ENCODE measurements at regions not wholly inside any gene's neighbourhood (a gene's known extent, or its start where the extent isn't known, plus 50 kb on each side); places are given as distances from the start of the nearest gene placed in this dataset.

DNA sequence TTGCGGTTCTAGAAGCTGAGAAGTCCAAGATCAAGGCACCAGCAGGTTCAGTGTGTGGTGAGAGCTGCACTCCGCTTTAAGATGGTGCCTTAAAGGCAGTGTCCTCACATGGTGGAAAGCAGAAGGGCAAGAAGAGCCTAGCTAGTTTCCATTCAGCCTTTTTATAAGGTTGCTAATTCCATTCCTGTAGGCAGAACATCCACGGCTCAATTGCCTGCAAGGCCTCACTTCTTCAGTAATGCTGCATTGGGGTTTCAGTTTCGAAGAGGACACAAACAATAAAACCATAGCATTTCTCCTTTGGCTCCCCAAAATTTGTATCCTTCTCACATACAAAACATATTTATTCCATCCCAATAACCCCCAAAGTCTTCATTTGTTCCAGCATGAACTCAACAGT lies 109.5 kb upstream of the KCND2 start:
- TF ChIP-seq FOXM1 (IDR thresholded peaks at IDR 0.05; ENCODE audit: borderline replicate concordance) (no peak), SP1 (IDR thresholded peaks at IDR 0.05) (no peak), BHLHE40 (IDR thresholded peaks at IDR 0.05; ENCODE audit: borderline replicate concordance) (no peak), CTBP1 (IDR thresholded peaks at IDR 0.05; ENCODE audit: borderline replicate concordance) (no peak), ELF4 (IDR thresholded peaks at IDR 0.05) (no peak), FOXA1 (IDR thresholded peaks at IDR 0.05) (no peak), TARDBP (IDR thresholded peaks at IDR 0.05) (no peak), ZNF384 (IDR thresholded peaks at IDR 0.05) (no peak), FOXK2 (IDR thresholded peaks at IDR 0.05) (no peak), HDGF (IDR thresholded peaks at IDR 0.05; ENCODE audit: borderline replicate concordance) (no peak), NFRKB (IDR thresholded peaks at IDR 0.05) (no peak)
- TF ChIP-seq, protein P1, sequence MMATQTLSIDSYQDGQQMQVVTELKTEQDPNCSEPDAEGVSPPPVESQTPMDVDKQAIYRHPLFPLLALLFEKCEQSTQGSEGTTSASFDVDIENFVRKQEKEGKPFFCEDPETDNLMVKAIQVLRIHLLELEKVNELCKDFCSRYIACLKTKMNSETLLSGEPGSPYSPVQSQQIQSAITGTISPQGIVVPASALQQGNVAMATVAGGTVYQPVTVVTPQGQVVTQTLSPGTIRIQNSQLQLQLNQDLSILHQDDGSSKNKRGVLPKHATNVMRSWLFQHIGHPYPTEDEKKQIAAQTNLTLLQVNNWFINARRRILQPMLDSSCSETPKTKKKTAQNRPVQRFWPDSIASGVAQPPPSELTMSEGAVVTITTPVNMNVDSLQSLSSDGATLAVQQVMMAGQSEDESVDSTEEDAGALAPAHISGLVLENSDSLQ (IDR thresholded peaks at IDR 0.05): no peak
